ENCODE measurements at regions not wholly inside any gene's neighbourhood (a gene's known extent, or its start where the extent isn't known, plus 50 kb on each side); places are given as distances from the start of the nearest gene placed in this dataset.
A peak's percentile ranks its signal among the peaks of the same experiment; 100 is the strongest.

DNA sequence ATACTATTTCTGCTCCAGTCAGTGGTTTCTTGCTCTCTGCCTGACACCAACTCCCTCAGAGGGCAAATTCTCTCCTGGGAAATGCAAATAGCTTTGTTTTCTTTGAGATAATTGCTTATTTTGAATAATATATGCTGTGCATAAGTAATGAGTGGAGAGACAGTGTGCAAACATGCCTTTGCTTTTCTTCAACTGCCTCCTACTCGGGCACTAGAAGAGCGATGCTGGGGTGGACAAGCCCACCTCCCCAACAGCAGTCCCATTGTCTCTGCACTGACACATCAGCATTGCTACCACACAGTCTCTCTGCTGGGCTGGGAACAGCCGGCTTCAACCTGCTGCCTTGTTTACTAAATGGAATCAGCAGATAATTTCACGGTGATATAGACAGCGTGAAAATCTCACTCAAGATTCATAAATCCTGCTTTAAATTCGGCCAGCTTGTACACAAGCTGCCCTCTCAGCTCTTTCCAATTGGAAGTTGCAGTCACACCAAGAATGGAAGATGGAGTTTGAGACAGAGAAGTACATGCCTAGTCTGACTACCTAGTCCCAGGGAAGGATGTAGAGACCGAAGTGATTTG lies 694.5 kb downstream of the TDRD15 start:
- Histone ChIP-seq H3K36me3 (no peaks in the 10 kb centered on the region), H3K4me3 (no peak overlapping the region), H3K27me3 (no peaks in the 10 kb centered on the region), H3K9me3 (no peaks in the 10 kb centered on the region), H3K4me1 (no peaks in the 10 kb centered on the region), H3K27ac (no peak overlapping the region)
- no peak for ATAC-seq
- intact Hi-C loops (cut with DNase I): no loop called here
- no peak for TF ChIP-seq CTCF (IDR thresholded peaks at IDR 0.05)
- DNase-seq: no peak

- intact Hi-C loops (cut with DNase I): no loop called here
- no peak for ATAC-seq
Measured at GRCh38 chr2:21819454-21819853, 695.7 kb downstream of the TDRD15 start.

GRCh38 chr2:21820271-21820670 lies 696.5 kb downstream of the TDRD15 start:
- no peaks in the 10 kb centered on the region for H3K9me3 ChIP-seq
- no peaks in the 10 kb centered on the region for H3K4me1 ChIP-seq
- no peaks in the 10 kb centered on the region for H3K27me3 ChIP-seq
- H3K36me3 ChIP-seq: no peaks in the 10 kb centered on the region
- intact Hi-C loops (cut with DNase I): no loop called here
- no peak for TF ChIP-seq CTCF (IDR thresholded peaks at IDR 0.05)
- ATAC-seq (no peak), DNase-seq (no peak)
- H3K27ac ChIP-seq: no peak overlapping the region
- H3K4me3 ChIP-seq: no peak overlapping the region

More at GRCh38 chr2:21819454-21819853, 695.7 kb downstream of the TDRD15 start:
- Histone ChIP-seq H3K4me1 (no peaks in the 10 kb centered on the region), H3K9me3 (no peaks in the 10 kb centered on the region), H3K27me3 (no peaks in the 10 kb centered on the region), H3K4me3 (no peak overlapping the region), H3K27ac (no peak overlapping the region), H3K36me3 (no peaks in the 10 kb centered on the region)
- DNase-seq: no peak
- no peak for TF ChIP-seq CTCF (IDR thresholded peaks at IDR 0.05)

GRCh38 chr2:21821672-21822227 lies 698.0 kb downstream of the TDRD15 start:
- ATAC-seq (no peak), DNase-seq (peak in 2 of 4 donors; percentile 12 to 15)
- Histone ChIP-seq H3K9me3 (no peaks in the 10 kb centered on the region), H3K4me1 (no peaks in the 10 kb centered on the region), H3K36me3 (no peaks in the 10 kb centered on the region), H3K27ac (no peak overlapping the region), H3K27me3 (no peaks in the 10 kb centered on the region), H3K4me3 (no peak overlapping the region)
- no peak for TF ChIP-seq CTCF (IDR thresholded peaks at IDR 0.05)
- intact Hi-C loops (cut with DNase I): no loop called here

- no peak for ATAC-seq
- Histone ChIP-seq H3K4me1 (no peaks in the 10 kb centered on the region), H3K9me3 (no peaks in the 10 kb centered on the region), H3K36me3 (no peaks in the 10 kb centered on the region), H3K4me3 (no peak overlapping the region), H3K27ac (no peak overlapping the region), H3K27me3 (no peaks in the 10 kb centered on the region)
- TF ChIP-seq CTCF (IDR thresholded peaks at IDR 0.05): no peak
- DNase-seq: no peak
- intact Hi-C loops (cut with DNase I): no loop called here
Measured at GRCh38 chr2:21822505-21822904, 698.7 kb downstream of the TDRD15 start.
